DMS114 treated with DMSO at 0.1 percent for 48 hours (cell line): ENCODE measurements at regions not wholly inside any gene's neighbourhood (a gene's known extent, or its start where the extent isn't known, plus 50 kb on each side); places are given as distances from the start of the nearest gene placed in this dataset.
"Not testable (repeated sequence)": the region's sequence is repeated elsewhere in the genome, so short reads cannot be mapped to it uniquely, and the experiment has no call there.

Experiments
- DNase-seq: peaks from one replicate; lab custom pipeline; 2025; ENCODE audit not compliant: unreplicated experiment; lab: John Stamatoyannopoulos, UW

DNA sequence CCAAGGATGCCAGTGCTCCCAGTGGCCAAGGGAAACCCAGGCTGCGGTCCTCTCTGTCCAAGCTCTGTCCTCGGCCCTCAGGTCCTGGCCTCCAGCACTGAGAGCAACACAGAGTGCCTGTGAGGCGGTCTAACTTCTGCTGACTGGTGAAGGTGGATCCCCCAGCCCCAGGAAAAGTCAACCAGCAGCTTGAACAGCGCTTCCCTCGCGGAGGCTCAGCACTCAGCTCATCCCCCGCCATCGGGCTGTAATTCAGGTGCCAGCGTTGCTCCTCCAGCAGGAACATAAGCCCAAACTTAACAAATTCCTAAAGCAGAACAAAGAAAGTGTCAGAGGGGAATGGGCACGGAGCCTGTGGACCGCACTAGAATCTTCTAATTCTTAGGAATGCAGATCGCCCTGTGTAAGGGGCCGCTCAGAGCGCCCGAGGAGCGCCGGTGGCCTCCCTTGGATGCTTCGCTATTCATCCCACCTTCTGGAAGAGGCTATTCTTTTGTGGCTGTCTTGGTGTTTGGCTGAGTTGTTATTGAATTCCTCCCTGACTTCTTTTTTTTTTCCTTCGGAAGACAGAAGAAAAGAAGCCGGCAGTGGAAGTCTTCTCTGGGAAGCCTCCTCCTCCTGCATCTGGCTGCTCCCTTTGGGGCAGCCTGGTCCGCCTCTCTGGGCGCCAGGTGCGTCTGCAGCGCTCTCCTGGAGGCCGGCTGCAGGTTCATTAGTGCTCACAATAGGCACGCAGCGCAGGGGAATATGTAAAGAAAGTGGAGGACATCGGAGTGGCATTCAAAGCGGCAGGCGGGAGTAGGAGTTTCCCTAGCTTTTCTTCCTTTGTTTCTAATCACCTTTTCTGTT is 905.6 kb downstream of the TSN start:
- no peak for DNase-seq

GRCh38 chr2:122663620-122664019 is 908.2 kb downstream of the TSN start:
- no peak for DNase-seq

DNA sequence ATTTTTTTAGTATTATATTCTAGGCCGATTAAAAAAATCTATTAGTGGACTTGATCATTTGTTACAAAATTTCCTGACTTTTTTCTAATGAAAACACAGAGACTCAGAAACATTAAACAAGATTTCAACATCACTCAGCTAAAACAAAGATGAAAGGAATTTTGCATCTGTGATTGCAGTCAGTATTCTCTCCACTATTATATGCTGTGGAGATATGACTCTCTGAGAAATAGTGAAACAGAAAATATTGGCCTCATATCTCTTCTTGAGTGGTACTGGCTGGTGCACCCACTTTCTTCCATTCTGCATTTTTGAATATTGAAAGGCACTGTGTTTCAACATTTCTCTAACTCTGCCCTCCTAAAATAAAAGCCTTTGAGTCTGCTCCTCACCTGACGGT is 914.2 kb downstream of the TSN start:
- no peak for DNase-seq

GRCh38 chr2:122670897-122671296 is 915.4 kb downstream of the TSN start:
- DNase-seq, result no peak

DNA sequence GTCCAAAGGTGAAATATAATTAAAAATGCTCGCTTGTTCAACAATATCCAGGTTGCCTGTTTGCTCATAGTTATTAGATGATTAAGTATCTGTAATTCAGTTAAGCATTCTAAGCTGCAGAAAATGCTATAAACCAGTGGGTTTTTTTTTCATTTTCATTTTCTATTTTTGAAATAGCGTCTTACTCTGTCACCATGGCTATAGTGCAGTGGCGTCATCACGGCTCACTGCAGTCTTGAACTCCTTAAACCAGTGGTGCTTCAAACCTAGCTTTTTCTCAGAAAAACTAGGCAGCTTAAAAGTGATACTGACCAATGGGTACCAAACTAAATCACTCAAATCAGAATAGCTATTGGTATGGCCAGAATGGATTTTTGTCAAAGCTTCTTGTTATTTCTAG is 925.2 kb downstream of the TSN start:
- DNase-seq, result no peak

- no peak for DNase-seq
Observed at GRCh38 chr2:122681626-122682025, 926.2 kb downstream of the TSN start.

- no peak for DNase-seq
Observed at GRCh38 chr2:122682356-122682755, 926.9 kb downstream of the TSN start.

GRCh38 chr2:122683018-122683417 is 927.6 kb downstream of the TSN start:
- no peak for DNase-seq

- no peak for DNase-seq
Observed at GRCh38 chr2:122692400-122693083, 937.1 kb downstream of the TSN start.

DNA sequence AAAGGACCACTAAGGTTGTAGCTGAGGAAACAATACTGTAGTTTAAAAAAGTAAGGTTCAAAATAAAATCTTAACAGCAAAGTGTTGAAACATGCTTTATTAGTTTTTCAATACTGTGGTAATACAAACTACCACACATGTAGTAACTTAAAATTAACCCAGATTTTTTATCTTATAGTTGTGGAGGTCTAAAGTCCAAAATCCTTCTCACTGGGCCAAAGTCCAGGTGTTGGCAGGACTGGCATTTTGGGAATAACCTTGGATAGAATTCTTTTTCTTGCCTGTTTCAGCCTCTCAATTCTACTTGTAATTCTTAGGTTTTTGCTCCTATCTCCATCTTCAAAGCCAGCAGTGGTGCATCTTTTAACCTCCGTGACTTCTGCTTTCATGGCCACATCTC is 942.0 kb downstream of the TSN start:
- DNase-seq, result no peak

DNA sequence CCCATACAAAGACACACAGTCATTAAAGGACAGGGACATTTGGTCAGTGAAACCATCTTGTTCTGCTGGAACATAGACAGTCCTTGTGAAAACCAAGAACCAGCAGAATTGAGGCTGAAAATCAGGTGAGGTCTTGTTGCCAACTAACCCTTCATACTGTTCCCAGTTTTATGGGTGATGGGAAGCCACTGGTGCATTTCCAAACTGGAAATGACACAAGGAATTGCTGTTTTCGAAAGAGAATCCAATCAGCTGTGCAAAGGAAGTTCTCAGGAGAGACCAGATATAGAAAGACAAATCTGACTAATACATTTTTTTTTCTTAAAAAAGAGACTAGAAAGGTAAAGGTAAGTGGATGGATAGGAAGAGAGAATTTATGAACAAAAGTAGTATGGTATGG is 948.2 kb downstream of the TSN start:
- DNase-seq, result no peak

GRCh38 chr2:122704109-122704563 is 948.7 kb downstream of the TSN start:
- no peak for DNase-seq

DNA sequence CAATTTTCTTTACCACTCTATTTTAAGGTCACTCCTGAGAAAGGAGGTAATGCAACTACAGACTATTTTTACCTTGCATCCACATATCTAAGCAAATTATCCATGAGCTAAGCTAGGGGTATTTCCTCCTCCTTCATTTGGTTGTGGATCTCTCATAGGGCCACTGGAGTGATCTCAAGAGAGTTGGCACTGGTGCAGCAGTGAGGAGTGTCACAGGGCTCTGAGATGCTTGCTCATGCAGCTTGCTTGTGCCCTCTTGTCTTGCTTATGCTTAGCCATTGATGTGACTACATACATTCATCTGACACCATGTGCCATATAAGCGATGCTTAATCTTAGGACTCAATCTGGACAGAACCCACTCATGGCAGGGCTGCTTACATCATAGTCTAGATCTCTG is 950.3 kb downstream of the TSN start:
- no peak for DNase-seq

- DNase-seq, result no peak
Observed at GRCh38 chr2:122706757-122707223, 951.3 kb downstream of the TSN start.

DNA sequence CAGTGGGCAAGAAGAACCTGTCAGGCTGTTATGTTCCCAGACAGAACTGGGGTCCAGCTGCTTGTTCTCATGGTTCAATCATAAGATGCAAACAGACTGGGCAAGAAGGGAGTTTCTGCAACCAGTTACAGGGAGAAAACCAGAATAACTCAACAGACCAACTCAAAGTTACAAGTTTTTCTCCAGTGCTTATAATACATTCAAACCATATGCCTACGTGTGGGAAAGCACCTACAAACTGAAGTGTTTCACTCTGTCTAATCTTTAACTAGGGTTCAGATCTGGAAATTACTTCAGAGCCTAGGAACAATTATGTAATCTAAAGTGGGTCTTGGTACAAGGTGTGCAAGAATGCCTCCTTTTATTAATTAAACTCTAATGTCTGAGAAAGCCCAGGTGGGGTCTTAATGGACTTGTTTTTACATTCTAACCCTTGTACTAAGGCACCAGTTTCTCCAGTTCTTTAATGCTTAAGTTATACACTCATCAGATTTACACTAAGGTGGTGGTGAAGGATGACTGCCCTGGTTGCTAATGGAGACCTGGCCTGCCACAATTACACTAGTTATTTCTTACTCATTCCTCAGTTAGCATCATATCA is 951.9 kb downstream of the TSN start:
- no peak for DNase-seq

DNA sequence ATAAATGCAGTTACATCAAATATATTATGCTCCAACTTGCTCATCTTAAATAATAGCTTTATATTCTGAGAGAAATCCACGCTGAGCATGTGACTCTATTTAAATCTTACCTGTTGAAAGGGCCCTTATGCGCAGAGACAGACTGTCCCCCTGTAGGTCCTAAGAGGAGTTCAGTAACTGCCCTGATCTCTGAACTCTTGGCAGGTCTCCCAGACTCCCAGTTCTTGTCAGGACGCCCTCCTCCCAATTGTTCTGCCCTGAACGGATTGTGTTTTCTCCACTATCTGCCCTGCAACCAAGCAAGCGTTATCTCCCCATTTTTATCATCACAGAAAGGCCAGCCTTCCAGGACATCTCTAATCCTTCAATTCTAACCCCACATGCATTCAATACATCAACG is 954.6 kb downstream of the TSN start:
- DNase-seq, result no peak

DNA sequence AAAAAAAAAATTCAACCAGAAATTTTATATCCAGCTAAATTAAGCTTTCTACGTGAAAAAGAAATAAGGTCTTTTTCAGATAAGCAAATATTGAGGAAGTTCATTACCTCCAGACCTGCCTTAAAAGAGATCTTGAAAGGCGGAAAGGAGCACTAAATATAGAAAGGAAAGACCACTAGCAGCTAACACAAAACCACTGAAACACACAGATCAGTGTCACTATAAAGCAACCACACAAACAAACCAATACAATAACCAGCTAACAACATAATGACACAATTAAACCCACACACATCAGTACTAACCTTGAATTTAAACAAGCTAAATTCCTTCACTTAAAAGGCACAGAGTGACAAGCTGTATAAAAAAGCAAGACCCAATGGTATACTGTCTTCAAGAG is 958.3 kb downstream of the TSN start:
- no peak for DNase-seq

DNA sequence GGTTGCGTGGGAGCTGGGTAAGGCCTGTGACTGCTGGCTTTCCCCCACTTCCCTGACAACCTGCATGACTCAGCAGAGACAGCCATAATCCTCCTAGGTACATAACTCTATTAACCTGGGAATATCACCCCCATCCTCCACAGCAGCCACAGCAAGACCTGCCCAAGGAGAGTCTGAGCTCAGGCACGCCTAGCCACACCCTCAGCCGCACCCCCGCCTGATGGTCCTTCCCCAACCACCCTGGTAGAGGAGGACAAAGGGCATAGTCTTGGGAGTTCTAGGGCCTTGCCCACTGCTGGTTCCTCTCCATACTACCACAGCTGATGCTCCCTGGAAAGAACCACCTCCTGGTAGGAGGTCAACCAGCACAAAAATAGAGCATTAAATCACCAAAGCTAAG is 965.4 kb downstream of the TSN start:
- not testable (repeated sequence) for DNase-seq

DNA sequence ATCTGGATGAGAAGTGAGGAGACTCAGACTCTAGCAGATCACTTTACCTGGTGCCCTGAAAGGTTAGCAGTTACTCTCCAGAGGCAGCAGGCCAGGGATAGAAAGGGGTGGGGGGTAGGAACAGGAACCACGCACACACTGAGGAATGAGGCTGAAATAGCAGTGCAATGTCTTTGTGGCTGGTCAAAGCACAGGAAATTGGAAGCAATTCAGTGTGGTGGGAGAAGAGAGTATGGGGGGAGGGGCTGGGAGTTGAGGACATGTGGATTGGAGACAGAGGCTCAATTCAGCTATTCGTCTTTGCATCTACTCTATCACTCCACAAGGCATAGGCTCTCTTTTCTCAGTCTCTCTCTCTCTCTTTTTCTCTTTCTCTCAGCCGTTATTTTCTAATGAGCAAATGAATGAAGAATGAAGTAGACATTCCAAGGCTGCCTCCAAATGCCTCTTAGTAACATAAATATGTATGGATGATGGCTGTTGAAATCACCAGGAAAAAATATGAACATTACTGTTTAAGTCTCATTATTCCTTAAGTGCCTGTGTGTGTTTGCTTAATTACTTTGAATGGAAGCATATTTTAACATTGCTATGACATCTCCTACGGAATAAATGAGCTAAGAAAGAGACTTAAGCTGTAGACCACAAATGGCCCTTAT is 979.4 kb downstream of the TSN start:
- DNase-seq, result no peak

- no peak for DNase-seq
Observed at GRCh38 chr2:122736279-122736678, 980.8 kb downstream of the TSN start.

GRCh38 chr2:122737429-122738077 is 982.1 kb downstream of the TSN start:
- no peak for DNase-seq
